HuH-7 (cell line): ENCODE measurements at regions not wholly inside any gene's neighbourhood (a gene's known extent, or its start where the extent isn't known, plus 50 kb on each side); places are given as distances from the start of the nearest gene placed in this dataset.
A peak's percentile ranks its signal among the peaks of the same experiment; 100 is the strongest.

Experiments
- DNase-seq: peaks from one replicate; pipeline ENCODE4 v3.0.0; 2011; ENCODE audit warnings: low spot score

- DNase-seq: no peak
Observed at GRCh38 chr7:16136896-16137295, 284.4 kb downstream of the CRPPA start.

GRCh38 chr7:16135658-16136057, 285.7 kb downstream of the CRPPA start:
- DNase-seq: no peak

- no peak for DNase-seq
Observed at GRCh38 chr7:16130111-16131110, 290.9 kb downstream of the CRPPA start.

- no peak for DNase-seq
Observed at GRCh38 chr7:16129431-16130110, 291.8 kb downstream of the CRPPA start.

GRCh38 chr7:16123117-16123770, 298.1 kb downstream of the CRPPA start:
- DNase-seq: no peak

GRCh38 chr7:16121876-16122390, 299.4 kb downstream of the CRPPA start:
- no peak for DNase-seq

- DNase-seq: no peak
Observed at GRCh38 chr7:16115374-16115773, 306.0 kb downstream of the CRPPA start.

- no peak for DNase-seq
Observed at GRCh38 chr7:16114633-16115032, 306.7 kb downstream of the CRPPA start.

- no peak for DNase-seq
Observed at GRCh38 chr7:16114071-16114470, 307.3 kb downstream of the CRPPA start.

- no peak for DNase-seq
Observed at GRCh38 chr7:16113058-16113457, 308.3 kb downstream of the CRPPA start.

GRCh38 chr7:16106869-16107268, 314.5 kb downstream of the CRPPA start:
- DNase-seq: no peak

- no peak for DNase-seq
Observed at GRCh38 chr7:16106300-16106699, 315.0 kb downstream of the CRPPA start.

- DNase-seq: no peak
Observed at GRCh38 chr7:16099302-16099849, 322.0 kb downstream of the CRPPA start.

- peak; percentile 28 for DNase-seq
Observed at GRCh38 chr7:16098585-16099179, 322.7 kb downstream of the CRPPA start.

GRCh38 chr7:16098058-16098457, 323.3 kb downstream of the CRPPA start:
- no peak for DNase-seq

- DNase-seq: no peak
Observed at GRCh38 chr7:16095171-16095950, 326.0 kb downstream of the CRPPA start.

GRCh38 chr7:16094651-16095050, 326.7 kb downstream of the CRPPA start:
- DNase-seq: no peak

- DNase-seq: no peak
Observed at GRCh38 chr7:16092711-16093110, 328.6 kb downstream of the CRPPA start.

- no peak for DNase-seq
Observed at GRCh38 chr7:16091701-16092310, 329.5 kb downstream of the CRPPA start.

GRCh38 chr7:16089801-16090200, 331.5 kb downstream of the CRPPA start:
- DNase-seq: no peak
